ENCODE measurements at regions not wholly inside any gene's neighbourhood (a gene's known extent, or its start where the extent isn't known, plus 50 kb on each side); places are given as distances from the start of the nearest gene placed in this dataset.

DNA sequence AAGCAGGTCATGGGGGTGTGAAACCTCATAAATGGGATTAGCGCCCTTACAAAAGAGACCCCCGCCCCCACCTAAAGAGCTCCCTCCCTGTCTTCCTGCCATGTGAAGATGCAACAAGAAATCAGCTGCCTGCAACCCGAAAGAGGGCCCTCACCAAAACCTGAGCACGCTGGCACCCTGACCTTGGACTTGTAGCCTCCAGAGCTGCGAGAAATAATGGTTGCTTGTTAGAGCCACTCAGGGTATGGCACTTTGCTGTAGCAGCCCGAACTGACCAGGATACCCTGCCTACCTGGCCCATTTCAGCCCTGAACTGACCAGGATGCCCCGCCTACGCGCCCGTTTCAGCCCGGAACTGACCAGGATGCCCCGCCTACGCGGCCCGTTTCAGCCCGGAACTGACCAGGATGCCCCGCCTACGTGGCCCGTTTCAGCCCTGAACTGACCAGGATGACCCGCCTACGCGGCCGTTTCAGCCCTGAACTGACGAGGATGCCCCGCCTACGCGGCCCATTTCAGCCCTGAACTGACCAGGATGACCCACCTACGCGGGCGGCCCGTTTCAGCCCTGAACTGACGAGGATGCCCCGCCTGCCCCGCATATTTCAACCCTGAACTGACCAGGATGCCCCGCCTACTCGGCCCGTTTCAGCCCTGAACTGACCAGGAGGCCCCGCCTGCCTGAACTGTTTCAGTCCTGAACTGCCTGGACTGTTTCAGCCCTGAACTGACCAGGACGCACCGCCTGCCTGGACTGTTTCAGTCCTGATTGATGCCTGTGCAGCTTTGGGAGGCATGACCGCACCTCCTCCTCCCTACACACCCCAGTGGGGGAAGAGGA, 120.0 kb downstream of the UQCRFS1 start:
- DNase-seq, result no peak

DNA sequence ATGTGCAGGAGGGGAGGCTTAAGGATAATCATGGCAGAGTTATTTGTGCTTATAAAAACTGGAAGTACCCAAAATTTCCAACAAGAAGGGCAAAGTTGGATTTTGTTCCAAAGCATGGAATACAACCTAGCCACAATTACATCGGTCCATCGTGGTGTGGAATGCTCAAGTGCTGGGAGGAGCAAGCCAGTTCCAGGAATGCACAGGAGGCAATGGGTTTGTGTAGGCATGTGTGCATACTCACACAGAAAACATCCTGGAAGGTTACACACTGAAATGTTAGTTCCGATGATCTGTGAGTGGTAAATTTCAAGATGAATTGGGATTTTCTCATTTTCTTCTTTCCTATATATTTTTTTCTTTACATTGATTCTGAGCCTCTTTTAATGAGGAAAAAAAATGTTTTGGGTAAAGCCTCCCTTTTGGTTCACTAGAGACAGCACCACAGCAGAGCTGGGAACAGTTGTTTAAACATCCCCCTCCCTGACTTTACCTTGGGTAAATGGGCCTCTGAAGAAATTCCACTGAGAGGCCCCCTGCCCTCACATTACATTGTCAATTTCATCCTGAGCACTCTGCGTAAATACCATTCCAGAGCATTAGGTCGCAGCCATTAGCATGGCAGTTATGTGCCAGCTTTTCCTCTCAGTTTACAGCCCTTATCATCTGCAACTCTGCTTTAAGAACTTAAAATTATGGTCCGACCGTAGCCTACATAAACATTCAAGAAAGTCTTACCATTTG, 122.0 kb downstream of the UQCRFS1 start:
- DNase-seq, result no peak

DNA sequence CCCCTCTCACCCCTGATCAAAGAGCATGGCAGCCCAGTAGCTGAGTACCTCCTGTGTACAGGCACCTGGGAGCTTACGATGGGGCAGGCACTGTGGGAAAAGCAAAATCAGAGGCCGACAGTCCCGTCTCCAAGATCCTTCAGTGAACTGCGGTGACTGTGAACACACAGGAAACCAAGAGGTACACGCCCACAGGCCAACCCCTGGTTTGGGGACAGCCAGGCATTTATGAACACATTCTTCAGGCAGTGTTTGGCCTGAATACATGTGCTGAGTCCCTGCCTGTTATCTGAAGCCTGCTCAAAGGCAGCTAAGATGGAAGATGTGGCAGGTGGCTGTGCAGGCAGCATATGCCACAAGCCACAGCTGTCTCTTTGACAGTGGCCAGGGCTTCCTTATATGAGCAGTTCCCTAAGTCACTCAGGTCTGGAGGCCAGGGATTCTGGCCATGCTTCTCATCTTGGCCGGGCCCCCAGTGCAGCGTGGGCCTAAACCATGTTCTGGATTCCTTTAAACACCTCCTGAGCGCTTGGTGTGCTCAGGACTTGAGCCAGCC, 123.6 kb downstream of the UQCRFS1 start:
- peak; percentile 27 for DNase-seq

DNA sequence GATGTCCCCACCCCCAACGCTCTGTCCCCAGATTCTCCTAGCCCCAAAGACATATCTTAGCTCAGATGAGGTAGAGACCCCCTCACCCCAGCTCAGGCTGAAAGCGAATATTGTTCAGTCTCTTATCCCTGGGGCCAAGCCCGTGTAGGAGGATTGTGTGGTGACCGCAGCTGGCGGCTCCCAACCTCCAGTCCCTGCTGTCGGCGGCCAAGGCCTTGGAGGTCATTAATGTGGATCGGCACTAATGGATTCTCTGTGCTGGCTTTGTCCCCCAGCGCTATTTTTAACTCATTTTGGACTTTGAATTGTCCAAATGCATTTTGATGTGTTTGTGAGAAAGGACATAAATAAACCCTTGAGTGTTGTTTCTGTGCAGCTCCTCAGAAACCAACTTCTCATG, 124.2 kb downstream of the UQCRFS1 start:
- no peak for DNase-seq

DNA sequence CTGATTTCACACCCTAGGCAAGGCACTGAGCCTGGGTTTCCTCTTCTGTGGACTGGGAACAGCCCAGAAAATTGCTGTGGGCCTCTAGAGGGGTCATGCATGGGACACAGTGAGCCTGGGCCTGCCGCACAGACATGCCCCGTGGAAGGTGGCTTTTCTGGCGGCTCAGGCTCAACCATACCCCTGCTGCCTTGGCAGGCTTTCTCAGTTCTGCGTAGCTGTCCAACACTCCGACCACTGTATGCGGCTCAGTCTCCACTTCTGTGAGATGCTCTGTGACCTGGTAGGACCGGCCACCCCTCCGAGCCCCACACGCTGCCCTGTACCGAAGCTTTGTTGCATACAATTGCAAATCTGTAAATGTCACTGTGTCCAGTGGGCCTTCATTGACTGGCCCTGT, 126.3 kb downstream of the UQCRFS1 start:
- DNase-seq, result no peak

DNA sequence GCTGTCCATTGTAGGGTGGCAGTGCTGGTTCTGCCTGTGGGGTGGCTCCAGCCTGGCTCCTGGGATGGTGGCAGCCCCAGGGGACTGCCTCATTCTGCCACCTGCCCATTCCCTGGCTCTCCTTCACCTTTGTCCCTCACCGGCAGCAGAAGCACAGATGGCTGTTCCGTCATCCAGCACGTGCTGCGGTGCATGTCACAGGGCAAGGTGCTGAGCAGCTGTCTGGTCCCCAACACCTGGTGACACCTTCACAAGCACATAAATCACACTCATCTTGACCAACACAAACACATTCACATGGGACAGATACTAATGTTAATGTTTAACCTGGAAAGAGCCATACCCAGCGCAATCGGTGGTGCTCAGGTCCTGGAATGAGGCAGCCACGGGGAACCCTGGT, 126.8 kb downstream of the UQCRFS1 start:
- DNase-seq, result no peak

DNA sequence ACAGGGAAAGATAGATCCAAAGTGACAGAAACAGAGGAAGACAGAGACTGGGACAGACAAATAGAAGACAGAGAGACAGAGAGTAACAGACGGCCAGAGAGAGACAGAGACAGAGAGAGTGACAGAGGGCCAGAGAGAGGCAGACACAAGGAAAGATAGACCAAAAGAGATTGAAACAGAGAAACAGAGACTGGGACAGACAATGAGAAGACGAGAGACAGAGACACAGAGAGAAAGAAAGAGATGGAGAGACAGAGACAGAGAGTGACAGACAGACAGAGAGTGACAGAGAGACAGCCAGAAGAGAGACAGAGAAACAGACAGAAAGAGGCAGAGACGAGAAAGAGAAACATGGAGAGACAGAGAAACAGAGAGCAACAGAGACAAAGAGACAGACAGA, 127.3 kb downstream of the UQCRFS1 start:
- DNase-seq, result no peak

DNA sequence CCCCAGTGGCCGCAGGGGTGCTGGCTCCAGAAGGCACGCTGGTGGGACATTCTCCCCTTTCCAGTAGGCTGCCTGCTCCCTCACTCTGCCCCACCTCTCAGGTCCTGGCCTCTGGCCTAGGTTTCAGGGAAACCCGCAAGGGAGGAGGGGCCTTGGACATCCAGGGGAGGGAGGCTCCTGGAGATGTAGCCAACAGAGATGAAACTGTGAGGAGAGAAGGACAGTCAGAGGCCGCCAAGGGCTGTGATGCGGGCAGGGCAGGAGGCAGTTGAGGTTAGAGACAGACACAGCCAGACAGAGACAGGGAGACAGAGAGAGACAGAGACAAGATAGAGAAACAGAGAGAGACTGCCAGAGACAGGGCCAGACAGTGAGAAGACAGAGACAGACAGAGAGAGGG, 127.7 kb downstream of the UQCRFS1 start:
- DNase-seq, result no peak

DNA sequence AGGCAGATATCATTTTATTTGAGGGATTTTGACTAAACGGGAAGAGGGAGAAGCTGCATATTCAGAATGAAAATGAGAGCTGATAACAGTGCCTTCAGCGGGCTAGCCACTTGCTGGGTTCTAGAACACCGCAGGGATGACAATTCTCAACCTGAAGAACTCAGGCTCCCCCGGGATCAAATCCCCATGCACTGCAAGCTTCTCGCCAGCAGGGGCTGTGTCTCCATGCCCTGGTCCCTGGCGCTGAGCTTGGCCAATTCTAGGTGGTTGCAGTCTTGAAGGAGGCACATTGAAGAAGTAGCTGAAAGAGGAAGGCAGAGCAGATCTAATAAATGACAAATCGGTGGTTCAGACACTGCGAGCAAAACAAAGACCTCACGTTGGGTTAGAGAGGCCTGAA, 128.7 kb downstream of the UQCRFS1 start:
- DNase-seq, result no peak

DNA sequence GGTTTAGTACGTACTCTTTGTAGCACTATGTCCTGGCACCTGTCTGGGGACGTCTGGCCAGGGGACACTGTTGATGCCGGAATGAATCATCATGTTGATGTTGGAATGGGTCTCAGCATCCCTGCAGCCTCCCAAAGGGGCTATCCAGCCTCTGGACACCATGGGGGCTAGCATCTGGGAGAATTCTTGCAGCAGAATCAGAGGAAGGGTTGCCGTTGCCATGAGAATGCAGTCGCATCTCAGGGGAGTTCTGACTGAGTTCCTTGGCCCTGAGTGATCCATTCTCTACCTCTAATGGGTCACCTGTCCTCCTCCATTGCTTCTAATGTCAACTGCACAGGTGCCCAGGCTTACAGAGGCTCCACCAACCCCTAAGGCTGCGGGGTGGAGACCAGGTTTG, 129.1 kb downstream of the UQCRFS1 start:
- no peak for DNase-seq

DNA sequence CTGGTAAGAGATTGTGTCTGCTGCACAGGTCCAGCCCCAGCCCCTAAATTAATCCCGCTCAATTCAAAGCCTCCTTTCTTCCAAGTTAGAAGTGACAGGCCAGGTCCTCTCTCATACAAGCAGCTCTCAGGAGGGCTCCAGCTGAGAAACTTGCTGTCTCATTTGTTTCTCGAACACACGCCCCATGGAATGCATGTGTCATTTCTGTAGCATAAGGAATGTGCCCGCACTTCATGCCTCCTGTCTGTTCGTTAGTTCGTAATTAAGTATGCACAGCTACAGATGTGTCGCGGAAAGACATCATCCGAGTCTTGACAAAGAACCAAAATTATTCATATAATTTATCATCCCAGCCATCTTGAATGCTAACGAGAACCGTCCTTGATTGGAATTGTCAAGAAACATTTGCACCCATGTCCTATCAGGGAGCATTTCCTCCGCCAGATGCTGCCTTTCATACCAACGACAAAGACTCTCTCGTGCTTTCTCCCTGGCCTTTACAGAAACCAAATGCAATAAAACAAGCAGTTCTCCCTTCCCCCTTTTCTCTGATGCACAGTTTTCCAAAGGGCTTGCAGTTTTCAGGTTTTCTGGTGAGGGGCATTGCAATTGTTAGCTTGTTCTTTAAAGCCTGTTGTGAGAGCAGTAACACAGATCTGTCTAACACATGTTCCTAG, 133.5 kb downstream of the UQCRFS1 start:
- DNase-seq, result no peak

DNA sequence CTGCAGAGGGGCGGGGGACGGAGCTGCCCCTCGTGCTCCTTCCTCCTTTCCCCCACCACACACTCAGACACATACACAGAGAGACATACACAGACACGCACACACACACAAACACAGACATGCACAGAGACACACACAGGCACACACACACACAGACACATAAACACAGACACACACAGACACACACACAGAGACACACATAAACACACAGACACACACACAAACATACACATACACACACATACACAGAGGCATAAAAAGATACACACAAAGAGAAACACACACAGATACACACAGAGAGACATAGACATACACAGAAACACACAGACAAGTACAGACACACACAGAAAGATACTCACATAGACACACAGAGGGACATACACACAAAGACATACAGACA, 136.0 kb downstream of the UQCRFS1 start:
- DNase-seq, result no peak

DNA sequence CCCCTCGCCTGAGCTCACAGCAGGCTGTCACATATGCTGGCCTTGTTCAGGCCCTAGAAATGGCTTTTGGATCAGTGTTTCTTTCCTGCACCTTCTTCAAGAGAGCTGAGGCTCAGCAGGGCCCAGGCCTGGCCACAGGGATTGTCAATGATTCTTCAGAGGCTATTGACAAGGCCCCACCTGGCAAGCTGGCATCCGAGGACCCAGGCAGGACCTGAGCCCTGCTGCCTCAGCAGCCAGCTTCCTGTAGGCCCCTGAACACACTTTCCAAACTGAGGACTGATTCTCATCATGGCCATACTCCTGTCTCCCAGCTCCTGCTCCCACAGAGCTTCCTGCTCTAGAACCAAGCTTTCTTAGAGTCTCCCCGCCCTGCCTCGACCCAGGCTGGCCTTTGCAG, 136.8 kb downstream of the UQCRFS1 start:
- DNase-seq, result no peak

DNA sequence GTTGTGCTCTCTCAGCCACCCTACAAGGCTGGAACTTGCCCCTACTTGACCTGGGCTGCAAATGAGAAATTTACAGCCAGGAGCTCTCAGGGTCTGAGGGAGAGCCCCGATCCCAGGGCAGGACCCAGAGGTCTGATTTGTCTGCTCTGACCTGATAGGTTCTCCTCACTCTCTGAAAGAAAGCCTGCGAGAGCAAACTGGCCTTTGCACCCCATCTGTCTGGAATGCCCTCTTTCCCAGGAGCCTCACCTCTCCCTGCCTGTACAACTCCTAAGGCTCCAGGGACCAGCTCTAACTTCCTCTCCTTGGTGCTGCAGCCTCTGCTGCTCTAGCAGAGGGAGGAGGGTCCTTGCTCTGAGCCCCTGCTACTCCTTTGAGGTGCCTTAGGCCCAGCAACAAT, 137.8 kb downstream of the UQCRFS1 start:
- no peak for DNase-seq

DNA sequence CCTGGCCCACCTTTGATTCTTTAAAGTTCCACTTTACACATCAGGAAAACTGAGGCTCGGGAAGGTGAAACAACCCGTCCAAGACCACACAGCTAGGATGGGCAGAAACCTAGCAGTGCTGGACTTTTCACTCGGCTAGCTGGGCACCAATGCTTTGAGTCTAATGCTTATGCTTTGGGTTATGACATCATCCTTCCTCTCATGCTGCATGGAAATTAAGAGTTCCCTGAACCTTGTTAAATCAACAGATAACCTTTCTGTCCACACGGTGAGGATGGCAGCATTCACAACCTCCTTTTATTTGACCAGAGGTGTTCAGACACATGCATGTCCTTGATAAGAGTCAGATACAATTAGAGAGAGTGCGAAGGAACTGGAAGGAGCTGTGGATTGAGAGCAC, 138.4 kb downstream of the UQCRFS1 start:
- no peak for DNase-seq

DNA sequence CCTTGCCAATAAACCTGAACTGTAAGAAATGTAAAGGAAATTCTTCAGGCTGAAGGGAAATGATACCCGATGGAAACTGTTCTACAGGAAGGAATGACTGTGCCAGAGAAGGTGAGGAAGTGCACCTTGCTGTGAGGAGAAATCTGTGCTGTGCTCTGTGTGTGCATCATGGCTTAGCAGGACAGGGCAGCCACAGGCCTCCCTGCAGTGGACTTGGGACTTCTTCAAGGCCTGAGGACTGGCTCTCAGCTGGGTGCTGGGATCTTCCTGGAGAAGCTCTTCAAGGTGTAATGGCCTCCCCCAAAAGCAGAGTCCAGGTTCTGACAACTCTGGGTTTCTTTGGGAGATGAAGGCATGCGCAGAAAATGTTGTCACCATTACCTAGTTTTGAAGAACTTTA, 145.1 kb downstream of the UQCRFS1 start:
- no peak for DNase-seq

DNA sequence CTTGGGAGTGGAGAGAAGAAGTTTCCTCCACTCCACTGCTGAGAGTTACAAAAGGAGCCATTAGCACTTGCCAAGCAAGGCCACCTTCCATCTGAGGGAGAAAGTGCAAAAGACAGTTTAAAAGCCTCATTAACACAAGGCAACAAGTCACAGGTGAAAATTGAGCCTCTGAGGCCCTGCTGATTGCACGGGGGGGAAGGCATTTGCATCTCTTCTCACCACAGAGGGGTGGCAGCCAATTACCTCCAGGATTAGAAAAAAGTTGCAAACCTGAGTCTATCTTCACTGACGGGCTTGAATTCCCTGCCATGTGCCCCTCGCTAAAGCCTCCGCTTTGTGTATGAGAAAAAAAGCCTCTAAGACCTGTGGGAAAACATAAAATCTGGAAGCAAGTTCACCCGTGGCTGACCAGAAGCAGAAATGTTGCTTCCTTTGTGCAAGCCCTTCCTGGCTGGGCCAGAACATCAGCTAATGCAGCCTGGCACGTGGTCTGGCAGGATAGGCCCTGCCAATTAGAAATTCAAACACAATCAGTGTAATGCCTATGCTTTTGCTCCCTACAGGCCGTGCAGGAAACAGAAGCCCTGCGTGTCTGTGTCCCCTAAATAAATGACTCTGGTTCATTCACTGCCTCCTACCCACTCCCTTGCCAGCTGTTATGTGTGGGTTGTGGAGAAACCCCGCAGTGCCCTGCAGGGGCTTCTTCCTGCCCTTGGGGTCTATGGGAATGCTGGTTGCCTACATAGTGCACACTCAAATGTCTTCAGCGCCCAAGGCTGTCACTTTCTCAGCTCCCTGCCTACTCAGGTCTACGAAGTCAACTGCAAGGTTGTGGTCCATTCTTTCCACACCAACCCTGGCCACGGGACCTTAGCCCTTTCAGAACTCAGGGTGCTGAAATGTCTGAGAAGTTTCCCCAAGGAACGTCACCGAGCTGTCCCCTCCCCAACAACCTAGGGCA, 150.2 kb downstream of the UQCRFS1 start:
- no peak for DNase-seq

DNA sequence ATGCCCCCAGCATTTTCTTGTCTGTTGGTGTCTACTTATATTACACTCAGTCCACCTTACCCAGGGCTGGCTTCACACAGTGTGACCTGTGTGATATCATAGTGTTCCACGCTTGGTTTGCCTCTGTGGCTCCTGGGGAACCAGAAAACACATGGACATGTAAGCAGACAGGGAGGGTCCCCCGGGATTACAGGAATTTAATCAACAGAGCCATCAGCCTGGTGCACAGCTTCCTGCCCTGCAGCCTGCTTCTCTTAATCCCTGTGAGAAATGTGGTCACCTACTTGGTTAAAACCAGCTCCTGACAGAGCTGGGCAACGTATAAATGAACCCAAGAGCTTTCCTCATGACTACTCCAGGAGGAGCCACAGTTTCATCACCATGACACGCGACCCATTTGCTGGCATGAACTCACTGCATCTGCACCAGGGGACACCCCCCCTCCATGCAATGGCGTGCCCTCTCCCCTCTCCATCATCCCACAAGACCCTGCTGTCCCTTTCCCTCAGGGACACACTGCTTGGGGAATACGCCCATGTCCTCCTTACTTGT, 152.1 kb downstream of the UQCRFS1 start:
- DNase-seq, result no peak

DNA sequence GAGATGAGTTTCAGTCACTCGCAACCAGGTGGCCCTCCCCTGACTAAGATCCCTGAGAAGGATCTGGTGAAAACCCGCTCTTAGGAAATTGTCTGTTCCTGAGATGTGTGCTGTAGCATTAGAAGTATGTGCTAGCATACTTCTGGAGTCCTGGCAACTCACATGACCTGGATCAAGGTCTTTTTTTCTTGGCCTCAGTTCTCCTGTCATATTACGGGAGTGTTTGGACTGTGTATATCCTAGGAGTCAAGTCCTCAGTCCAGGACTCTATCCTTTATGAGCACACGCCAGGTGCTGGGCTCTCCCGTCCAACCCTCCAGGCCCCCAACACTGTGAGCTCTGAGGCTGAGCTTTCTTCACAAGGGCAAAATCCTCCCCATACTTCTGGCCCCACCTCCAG, 156.4 kb downstream of the UQCRFS1 start:
- no peak for DNase-seq

DNA sequence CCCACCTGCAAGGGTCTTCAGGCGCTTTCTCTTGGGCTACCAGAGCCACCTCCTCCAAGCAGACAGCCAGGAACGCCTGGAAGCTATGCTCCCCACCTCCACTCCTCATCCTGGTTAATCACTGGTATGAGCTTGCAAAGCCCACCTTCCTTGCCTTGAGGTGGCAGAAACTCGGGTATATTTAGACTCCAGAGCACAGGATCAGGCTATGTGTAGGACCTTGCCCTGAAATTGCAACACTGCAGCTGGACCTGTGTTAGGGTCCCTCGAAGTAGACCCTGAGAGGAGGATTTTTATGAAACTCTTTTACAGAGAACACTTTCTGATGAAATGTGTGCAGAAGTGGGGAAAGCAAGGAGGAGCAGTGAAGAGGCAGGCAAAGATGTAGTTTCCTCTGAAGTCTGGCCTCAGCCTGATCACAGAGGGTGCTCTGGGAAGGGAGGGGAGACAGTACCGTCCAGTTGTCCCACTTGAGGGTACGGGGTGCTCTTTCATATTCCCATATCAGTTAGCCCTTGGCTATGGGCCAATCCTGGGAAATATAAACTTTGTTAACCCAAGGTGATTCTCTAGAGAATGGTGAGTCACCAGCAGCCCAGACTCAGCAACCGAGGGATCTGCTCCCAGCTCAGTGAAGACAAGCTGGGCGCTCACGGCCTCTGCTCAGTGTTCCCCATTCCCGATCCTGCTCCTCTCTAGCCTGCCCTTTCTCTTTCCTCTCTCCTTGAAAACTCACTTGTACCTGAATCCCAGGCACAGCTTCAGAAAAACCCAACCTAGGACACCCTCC, 157.9 kb downstream of the UQCRFS1 start:
- no peak for DNase-seq

DNA sequence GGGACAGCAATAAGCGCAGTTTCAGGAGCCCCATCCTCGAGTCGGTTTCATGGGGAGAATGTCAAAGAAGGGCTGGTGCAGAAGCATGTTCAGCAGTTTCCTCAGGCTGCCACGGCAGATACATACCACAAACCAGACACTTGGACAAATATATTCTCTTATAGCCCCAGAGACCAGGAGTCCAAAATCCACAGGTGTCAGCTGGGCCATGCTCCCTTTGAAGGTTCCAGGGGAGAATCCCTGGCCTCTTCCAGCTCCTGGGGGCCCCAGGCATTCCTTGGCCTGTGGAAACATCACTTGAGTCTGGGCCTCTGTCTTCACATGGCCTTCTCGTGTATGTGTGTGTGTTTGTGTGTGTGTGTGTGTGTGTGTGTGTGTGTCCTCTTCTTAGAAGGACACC, 164.1 kb downstream of the UQCRFS1 start:
- no peak for DNase-seq
